ENCODE measurements at regions not wholly inside any gene's neighbourhood (a gene's known extent, or its start where the extent isn't known, plus 50 kb on each side); places are given as distances from the start of the nearest gene placed in this dataset.

- TF ChIP-seq, protein P1, sequence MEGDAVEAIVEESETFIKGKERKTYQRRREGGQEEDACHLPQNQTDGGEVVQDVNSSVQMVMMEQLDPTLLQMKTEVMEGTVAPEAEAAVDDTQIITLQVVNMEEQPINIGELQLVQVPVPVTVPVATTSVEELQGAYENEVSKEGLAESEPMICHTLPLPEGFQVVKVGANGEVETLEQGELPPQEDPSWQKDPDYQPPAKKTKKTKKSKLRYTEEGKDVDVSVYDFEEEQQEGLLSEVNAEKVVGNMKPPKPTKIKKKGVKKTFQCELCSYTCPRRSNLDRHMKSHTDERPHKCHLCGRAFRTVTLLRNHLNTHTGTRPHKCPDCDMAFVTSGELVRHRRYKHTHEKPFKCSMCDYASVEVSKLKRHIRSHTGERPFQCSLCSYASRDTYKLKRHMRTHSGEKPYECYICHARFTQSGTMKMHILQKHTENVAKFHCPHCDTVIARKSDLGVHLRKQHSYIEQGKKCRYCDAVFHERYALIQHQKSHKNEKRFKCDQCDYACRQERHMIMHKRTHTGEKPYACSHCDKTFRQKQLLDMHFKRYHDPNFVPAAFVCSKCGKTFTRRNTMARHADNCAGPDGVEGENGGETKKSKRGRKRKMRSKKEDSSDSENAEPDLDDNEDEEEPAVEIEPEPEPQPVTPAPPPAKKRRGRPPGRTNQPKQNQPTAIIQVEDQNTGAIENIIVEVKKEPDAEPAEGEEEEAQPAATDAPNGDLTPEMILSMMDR (IDR thresholded peaks at IDR 0.05; ENCODE audit: control extremely low read depth in 1 of 3, insufficient read depth in 1 of 3, low read depth in 1 of 3, low read length in 3 of 3), result no peak
- no peak overlapping the region for H3K27ac ChIP-seq (ENCODE audit: low read depth, low read length)
- H3K18ac ChIP-seq (ENCODE audit: extremely low read depth, low read length), result no peak overlapping the region
- H3K79me1 ChIP-seq (ENCODE audit: low read depth, low read length), result no peaks in the 10 kb centered on the region
- no peaks in the 10 kb centered on the region for H3K23me2 ChIP-seq (ENCODE audit: low read depth, low read length)
- no peak overlapping the region for H2BK5ac ChIP-seq (ENCODE audit: low read depth, low read length)
- H2BK120ac ChIP-seq (replicated peaks; ENCODE audit: low read depth, low read length), result no peak overlapping the region
- DNase-seq (ENCODE audit: low read depth in 1 of 2, low spot score in 2 of 2), result no peak
- H3K9me3 ChIP-seq (ENCODE audit: insufficient read depth in 2 of 2, low read depth in 1 of 2, low read length in 1 of 2), result no peaks in the 10 kb centered on the region
- H2AFZ ChIP-seq (ENCODE audit: low read length), result no peak overlapping the region
- H3K4ac ChIP-seq (replicated peaks; ENCODE audit: insufficient read length, low read depth, low read length), result no peak overlapping the region
- H3K4me3 ChIP-seq (ENCODE audit: extremely low read depth in 1 of 4, insufficient read depth in 2 of 4, low read depth in 3 of 4, low read length in 4 of 4), result no peak overlapping the region
- no peaks in the 10 kb centered on the region for H3K79me2 ChIP-seq (ENCODE audit: control insufficient read depth in 1 of 2, insufficient read depth in 2 of 2, low read length in 2 of 2)
- no peak overlapping the region for H3K4me2 ChIP-seq (ENCODE audit: insufficient read depth in 1 of 2, low read depth in 2 of 2, low read length in 2 of 2)
- H3K27me3 ChIP-seq (replicated peaks in 1 of 4; ENCODE audit: control insufficient read depth in 3 of 4, extremely low read depth in 1 of 4, insufficient read depth in 3 of 4, low read length in 3 of 4), result no peaks in the 10 kb centered on the region
- H3K14ac ChIP-seq (ENCODE audit: insufficient read length), result no peak overlapping the region
- ChIA-PET CTCF (ENCODE audit: partially characterized antibody) (no interaction called here), POLR2A (ENCODE audit: partially characterized antibody) (no interaction called here)
- H3K36me3 ChIP-seq (ENCODE audit: control insufficient read depth in 2 of 4, insufficient read depth in 4 of 4, low read length in 3 of 4), result no peaks in the 10 kb centered on the region
- no peak overlapping the region for H2BK15ac ChIP-seq (ENCODE audit: low read length)
- H4K91ac ChIP-seq (replicated peaks; ENCODE audit: insufficient read length, low read length), result no peak overlapping the region
- H4K8ac ChIP-seq (ENCODE audit: extremely low read depth, insufficient read depth, low read length), result no peak overlapping the region
- no peak overlapping the region for H2AK5ac ChIP-seq (ENCODE audit: low read depth, low read length)
- H4K20me1 ChIP-seq (replicated peaks in 1 of 2; ENCODE audit: control insufficient read depth in 1 of 2, insufficient read depth in 2 of 2, low read length in 2 of 2), result no peaks in the 10 kb centered on the region
- FAIRE-seq, result no peak
- H2BK20ac ChIP-seq (ENCODE audit: low read length), result no peak overlapping the region
- H3K4me1 ChIP-seq (replicated peaks in 1 of 4; ENCODE audit: control insufficient read depth in 3 of 4, insufficient read depth in 4 of 4, low read length in 3 of 4), result no peaks in the 10 kb centered on the region
- no peak overlapping the region for H2BK12ac ChIP-seq (ENCODE audit: low read depth, low read length)
- H3K23ac ChIP-seq (ENCODE audit: insufficient read length), result no peak overlapping the region
- H3K9ac ChIP-seq (replicated peaks in 1 of 4; ENCODE audit: extremely low read depth in 1 of 4, low read depth in 3 of 4, low read length in 3 of 4), result no peak overlapping the region
- H4K5ac ChIP-seq (ENCODE audit: insufficient read length, low read depth, low read length), result no peak overlapping the region
- H3K56ac ChIP-seq (replicated peaks; ENCODE audit: insufficient read length, low read depth, low read length), result no peak overlapping the region
Observed at GRCh38 chr6:54019860-54020259, 91.4 kb upstream of the MLIP start.

All from H1 (cell line).